ENCODE measurements at regions not wholly inside any gene's neighbourhood (a gene's known extent, or its start where the extent isn't known, plus 50 kb on each side); places are given as distances from the start of the nearest gene placed in this dataset.

- no peak for ATAC-seq
- peaks cover 0 to 13% (median 0%) of the 10 kb centered on the region in 11 donors for H3K9me3 Mint-ChIP-seq
- H3K36me3 Mint-ChIP-seq: no peaks in the 10 kb centered on the region
- CTCF ChIA-PET: no interaction called here
- DNase-seq: no peak
- H3K4me1 Mint-ChIP-seq: no peaks in the 10 kb centered on the region
- H3K27ac Mint-ChIP-seq: no peak overlapping the region
- no peak overlapping the region for H3K4me3 Mint-ChIP-seq
- Histone ChIP-seq H3K4me1 (ENCODE audit: control insufficient read depth in 2 of 2, insufficient read depth in 2 of 2, low read length in 2 of 2) (no peaks in the 10 kb centered on the region), H3K4me3 (ENCODE audit: low read length) (no peak overlapping the region), H3K9me3 (ENCODE audit: control insufficient read depth in 2 of 3, low read length in 3 of 3) (no peaks in the 10 kb centered on the region), H3K27ac (ENCODE audit: low read depth, low read length) (no peak overlapping the region), H3K27me3 (ENCODE audit: control insufficient read depth in 2 of 2, insufficient read depth in 2 of 2, low read length in 2 of 2) (no peaks in the 10 kb centered on the region), H3K36me3 (ENCODE audit: control insufficient read depth in 2 of 3, insufficient read depth in 3 of 3, low read length in 3 of 3) (no peaks in the 10 kb centered on the region)
- POLR2A ChIA-PET: no interaction called here
- intact Hi-C loops (cut with micrococcal nuclease): no loop called here
- no peaks in the 10 kb centered on the region for H3K27me3 Mint-ChIP-seq
These were observed 510.1 kb downstream of the TMTC2 start for GRCh38 chr12:83196694-83197350.

GRCh38 chr12:83190631-83191390, 504.1 kb downstream of the TMTC2 start:
- Mint-ChIP-seq H3K36me3 (no peaks in the 10 kb centered on the region), H3K4me3 (no peak overlapping the region), H3K27ac (no peak overlapping the region), H3K9me3 (peaks cover 0 to 13% (median 2%) of the 10 kb centered on the region in 11 donors), H3K27me3 (no peaks in the 10 kb centered on the region), H3K4me1 (no peaks in the 10 kb centered on the region)
- Histone ChIP-seq H3K36me3 (ENCODE audit: control insufficient read depth in 2 of 3, insufficient read depth in 3 of 3, low read length in 3 of 3) (no peaks in the 10 kb centered on the region), H3K27me3 (ENCODE audit: control insufficient read depth in 2 of 2, insufficient read depth in 2 of 2, low read length in 2 of 2) (no peaks in the 10 kb centered on the region), H3K4me3 (ENCODE audit: low read length) (no peak overlapping the region), H3K4me1 (ENCODE audit: control insufficient read depth in 2 of 2, insufficient read depth in 2 of 2, low read length in 2 of 2) (no peaks in the 10 kb centered on the region), H3K9me3 (ENCODE audit: control insufficient read depth in 2 of 3, low read length in 3 of 3) (no peaks in the 10 kb centered on the region), H3K27ac (ENCODE audit: low read depth, low read length) (no peak overlapping the region)
- no peak for ATAC-seq
- intact Hi-C loops (cut with micrococcal nuclease): no loop called here
- no peak for DNase-seq
- ChIA-PET CTCF (no interaction called here), POLR2A (no interaction called here)

DNA sequence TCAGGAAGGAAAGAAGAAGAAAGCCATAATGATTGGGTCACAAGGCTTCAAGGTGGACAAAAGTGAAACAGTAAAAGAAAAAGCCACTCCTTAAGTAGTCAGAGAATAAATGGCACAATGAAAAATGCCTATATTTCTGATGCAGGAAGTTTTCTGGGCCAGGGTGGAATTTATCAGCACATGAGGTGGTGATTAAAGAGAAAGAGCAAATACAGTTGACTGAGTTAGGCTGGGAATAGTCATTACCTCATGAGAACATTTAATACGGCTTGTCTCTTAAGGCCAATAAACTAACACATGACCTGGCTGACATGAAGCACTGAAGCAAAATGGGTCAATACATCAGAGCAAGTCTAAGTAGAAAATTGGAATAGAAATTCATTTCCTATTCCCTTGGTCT, 499.7 kb downstream of the TMTC2 start:
- H3K4me1 ChIP-seq (ENCODE audit: control insufficient read depth in 2 of 2, insufficient read depth in 2 of 2, low read length in 2 of 2): no peaks in the 10 kb centered on the region
- intact Hi-C loops (cut with micrococcal nuclease): no loop called here
- no peaks in the 10 kb centered on the region for H3K36me3 Mint-ChIP-seq
- H3K4me3 Mint-ChIP-seq: no peak overlapping the region
- ChIA-PET CTCF (no interaction called here), POLR2A (no interaction called here)
- H3K36me3 ChIP-seq (ENCODE audit: control insufficient read depth in 2 of 3, insufficient read depth in 3 of 3, low read length in 3 of 3): no peaks in the 10 kb centered on the region
- no peaks in the 10 kb centered on the region for H3K27me3 Mint-ChIP-seq
- H3K27me3 ChIP-seq (ENCODE audit: control insufficient read depth in 2 of 2, insufficient read depth in 2 of 2, low read length in 2 of 2): no peaks in the 10 kb centered on the region
- DNase-seq: no peak
- H3K4me3 ChIP-seq (ENCODE audit: low read length): no peak overlapping the region
- no peak overlapping the region for H3K27ac ChIP-seq (ENCODE audit: low read depth, low read length)
- peaks cover 0 to 4% (median 0%) of the 10 kb centered on the region in 11 donors for H3K9me3 Mint-ChIP-seq
- H3K27ac Mint-ChIP-seq: no peak overlapping the region
- no peaks in the 10 kb centered on the region for H3K9me3 ChIP-seq (ENCODE audit: control insufficient read depth in 2 of 3, low read length in 3 of 3)
- no peak for ATAC-seq
- no peaks in the 10 kb centered on the region for H3K4me1 Mint-ChIP-seq

- no peak overlapping the region for H3K27ac Mint-ChIP-seq
- peaks cover 0 to 4% (median 0%) of the 10 kb centered on the region in 11 donors for H3K9me3 Mint-ChIP-seq
- no peaks in the 10 kb centered on the region for H3K36me3 ChIP-seq (ENCODE audit: control insufficient read depth in 2 of 3, insufficient read depth in 3 of 3, low read length in 3 of 3)
- no peak for DNase-seq
- no peaks in the 10 kb centered on the region for H3K4me1 ChIP-seq (ENCODE audit: control insufficient read depth in 2 of 2, insufficient read depth in 2 of 2, low read length in 2 of 2)
- POLR2A ChIA-PET: no interaction called here
- H3K4me3 Mint-ChIP-seq: no peak overlapping the region
- H3K27me3 Mint-ChIP-seq: no peaks in the 10 kb centered on the region
- no peaks in the 10 kb centered on the region for H3K27me3 ChIP-seq (ENCODE audit: control insufficient read depth in 2 of 2, insufficient read depth in 2 of 2, low read length in 2 of 2)
- no peaks in the 10 kb centered on the region for H3K4me1 Mint-ChIP-seq
- intact Hi-C loops (cut with micrococcal nuclease): no loop called here
- CTCF ChIA-PET: no interaction called here
- H3K27ac ChIP-seq (ENCODE audit: low read depth, low read length): no peak overlapping the region
- no peak overlapping the region for H3K4me3 ChIP-seq (ENCODE audit: low read length)
- no peaks in the 10 kb centered on the region for H3K36me3 Mint-ChIP-seq
- no peaks in the 10 kb centered on the region for H3K9me3 ChIP-seq (ENCODE audit: control insufficient read depth in 2 of 3, low read length in 3 of 3)
- no peak for ATAC-seq
These were observed 498.5 kb downstream of the TMTC2 start for GRCh38 chr12:83185241-83185640.
